PC-3 (cell line): ENCODE measurements at regions not wholly inside any gene's neighbourhood (a gene's known extent, or its start where the extent isn't known, plus 50 kb on each side); places are given as distances from the start of the nearest gene placed in this dataset.
A peak's percentile ranks its signal among the peaks of the same experiment; 100 is the strongest.

ENCODE experiments used
- ATAC-seq: fragments of 200-7000 bp; cut with Tn5 transposase; 2 replicates; pipeline ENCODE4 v1.9.1; 2020; ENCODE audit warnings: mild to moderate bottlenecking, moderate library complexity
- BruUV-seq: library from RNA; stranded (reverse); fragments of 400-500 nt; replicated peaks from 2 replicates; lab custom pipeline; 2021; lab: Mats Ljungman, UMichigan
- CTCF ChIA-PET: fragments of 300-600 bp; sonication (Branson Sonifier 250); formaldehyde crosslinking; loops from one replicate; lab custom pipeline; 2022; ENCODE audit warnings: antibody characterized with exemption; lab: Charles Lee
- POLR2A ChIA-PET: fragments of 300-600 bp; sonication (Branson Sonifier 250); formaldehyde crosslinking; loops from one replicate; lab custom pipeline; 2022; ENCODE audit warnings: antibody characterized with exemption; ENCODE audit not compliant: unreplicated experiment; lab: Charles Lee
- DNase-seq: peaks from one replicate; pipeline ENCODE4 v3.0.0-alpha.2; 2015
- H2AFZ ChIP-seq: fragments of 300-600 bp; sonication (generic); 2 replicates; pipeline ENCODE4 v1.6.0; 2016; ENCODE audit warnings: antibody characterized with exemption, low read length
- H3F3A ChIP-seq: fragments of 300-600 bp; sonication (generic); one replicate; pipeline ENCODE4 v1.6.0; 2017; ENCODE audit warnings: antibody characterized with exemption, low read length, control low read depth, mild to moderate bottlenecking; ENCODE audit not compliant: unreplicated experiment
- H3K27ac ChIP-seq: fragments of 300-600 bp; sonication (generic); 2 replicates; pipeline ENCODE4 v1.5.1; 2016; ENCODE audit warnings: mild to moderate bottlenecking, low read length
- H3K27me3 ChIP-seq: fragments of 300-600 bp; sonication (generic); 2 replicates; pipeline ENCODE4 v1.6.1; 2016; ENCODE audit warnings: low read length, mixed read lengths
- H3K36me3 ChIP-seq: fragments of 300-600 bp; sonication (generic); 2 replicates; pipeline ENCODE4 v1.6.1; 2016; ENCODE audit warnings: low read depth, mixed run types, low read length, mixed read lengths
- H3K4me1 ChIP-seq: fragments of 300-600 bp; sonication (generic); 2 replicates; pipeline ENCODE4 v1.5.1; 2016; ENCODE audit warnings: low read length; ENCODE audit not compliant: insufficient read depth
- H3K4me2 ChIP-seq: fragments of 300-600 bp; sonication (generic); 2 replicates; pipeline ENCODE4 v1.6.0; 2016; ENCODE audit warnings: low read length
- H3K4me3 ChIP-seq: fragments of 300-600 bp; sonication (generic); 2 replicates; pipeline ENCODE4 v1.5.1; 2016; ENCODE audit warnings: mild to moderate bottlenecking, low read length, mixed read lengths
- H3K79me2 ChIP-seq: fragments of 300-600 bp; sonication (generic); 2 replicates; pipeline ENCODE4 v1.6.1; 2017; ENCODE audit warnings: low read length, mixed read lengths
- H3K9ac ChIP-seq: fragments of 300-600 bp; sonication (generic); 2 replicates; pipeline ENCODE4 v1.6.0; 2016; ENCODE audit warnings: mild to moderate bottlenecking, low read length
- H3K9me2 ChIP-seq: fragments of 300-600 bp; sonication (generic); replicated peaks from 2 replicates; pipeline ENCODE4 v1.6.1; 2016; ENCODE audit warnings: mixed run types, low read length, mixed read lengths
- H3K9me3 ChIP-seq: fragments of 300-600 bp; sonication (generic); 2 replicates; pipeline ENCODE4 v1.6.1; 2016; ENCODE audit warnings: low read length, mixed read lengths
- H4K20me1 ChIP-seq: fragments of 300-600 bp; sonication (generic); 2 replicates; pipeline ENCODE4 v1.6.1; 2016; ENCODE audit warnings: low read length, mixed read lengths
- CTCF ChIP-seq: fragments of 300-600 bp; sonication (generic); conservative IDR thresholded peaks from 2 replicates; pipeline ENCODE4 v1.5.1; 2017; ENCODE audit warnings: antibody characterized with exemption, low read depth, mild to moderate bottlenecking, low read length
- EZH2 ChIP-seq: fragments of 300-600 bp; sonication (generic); IDR thresholded peaks from one replicate; pipeline ENCODE4 v1.6.1; 2017; ENCODE audit warnings: antibody characterized with exemption, mild to moderate bottlenecking, low read length; ENCODE audit not compliant: unreplicated experiment
- EZH2phosphoT487 ChIP-seq: fragments of 300-600 bp; sonication (generic); IDR thresholded peaks from 2 replicates; pipeline ENCODE4 v1.6.1; 2018; ENCODE audit warnings: mild to moderate bottlenecking, antibody characterized with exemption, low read length, borderline replicate concordance
- intact Hi-C: fragments of 100-400 bp; cut with micrococcal nuclease; formaldehyde crosslinking; loops from 2 replicates; pipeline ENCODE4 v1.9.0; 2023

GRCh38 chr3:96266395-96267190, 547.8 kb upstream of the EPHA6 start:
- peak overlapping the region; percentile 30; the same call in 1 of the 2 replicates for H3K4me2 ChIP-seq
- BruUV-seq, result no TSS peak

DNA sequence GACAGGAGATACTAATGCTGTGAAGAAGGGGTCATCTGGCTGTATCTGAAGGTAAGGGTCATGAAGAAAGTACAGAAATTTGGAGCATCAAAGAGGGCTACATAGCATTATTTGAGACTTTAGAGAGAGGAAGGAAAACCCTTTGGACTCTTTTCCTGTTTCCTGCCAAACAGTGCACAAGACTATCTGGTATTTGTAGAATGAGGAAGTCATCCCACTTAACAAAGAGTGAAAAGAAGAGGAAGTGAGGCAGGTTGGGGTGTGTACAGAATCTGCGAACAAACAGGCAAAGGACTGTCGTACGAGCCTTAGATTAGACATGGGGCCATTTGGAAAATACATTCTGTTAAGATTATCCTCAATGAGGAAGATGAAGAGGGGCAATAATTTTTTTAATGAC, 546.8 kb upstream of the EPHA6 start:
- H3K36me3 ChIP-seq, result no peaks in the 10 kb centered on the region
- no peak overlapping the region for H3K4me2 ChIP-seq
- no peak for TF ChIP-seq EZH2
- TF ChIP-seq EZH2phosphoT487, result no peak
- TF ChIP-seq CTCF, result no peak
- no peak overlapping the region for H2AFZ ChIP-seq
- no peaks in the 10 kb centered on the region for H3F3A ChIP-seq
- no peaks in the 10 kb centered on the region for H4K20me1 ChIP-seq
- H3K4me1 ChIP-seq, result peaks cover 18% of the 10 kb centered on the region; the same call in 1 of the 2 replicates
- H3K27me3 ChIP-seq, result no peaks in the 10 kb centered on the region
- ChIA-PET POLR2A (no interaction called here), CTCF (interaction anchor here (0.6 kb wide), 1 partner anchor 192 kb away, joined by 4 read pairs; no protein-coding TSS in a partner anchor)
- no peaks in the 10 kb centered on the region for H3K9me2 ChIP-seq
- H3K9me3 ChIP-seq, result peaks cover 6% of the 10 kb centered on the region; the same call in 1 of the 2 replicates
- ATAC-seq (peak; percentile 42; the same call in 1 of the 2 replicates), DNase-seq (peak; percentile 31)
- no TSS peak for BruUV-seq
- H3K79me2 ChIP-seq, result no peaks in the 10 kb centered on the region
- H3K9ac ChIP-seq, result no peak overlapping the region
- no peak overlapping the region for H3K27ac ChIP-seq
- H3K4me3 ChIP-seq, result no peak overlapping the region
- intact Hi-C loops, result no loop called here

More at GRCh38 chr3:96266395-96267190, 547.8 kb upstream of the EPHA6 start:
- DNase-seq, result peak; percentile 68
- Histone ChIP-seq H3F3A (no peaks in the 10 kb centered on the region), H2AFZ (no peak overlapping the region), H3K4me1 (peaks cover 18% of the 10 kb centered on the region; the same call in 1 of the 2 replicates), H3K27me3 (no peaks in the 10 kb centered on the region), H3K9ac (no peak overlapping the region), H3K79me2 (no peaks in the 10 kb centered on the region), H3K9me3 (peaks cover 6% of the 10 kb centered on the region; the same call in 1 of the 2 replicates), H3K27ac (no peak overlapping the region), H3K9me2 (no peaks in the 10 kb centered on the region), H3K36me3 (no peaks in the 10 kb centered on the region), H3K4me3 (no peak overlapping the region), H4K20me1 (no peaks in the 10 kb centered on the region)
- POLR2A ChIA-PET, result no interaction called here
- TF ChIP-seq CTCF (no peak), EZH2phosphoT487 (no peak), EZH2 (no peak)
- intact Hi-C loops, result no loop called here
- CTCF ChIA-PET, result no interaction called here
- ATAC-seq, result peak; percentile 95

- Histone ChIP-seq H2AFZ (no peak overlapping the region), H3K9me2 (no peaks in the 10 kb centered on the region), H3K27me3 (no peaks in the 10 kb centered on the region), H3K4me1 (no peaks in the 10 kb centered on the region), H3K79me2 (no peaks in the 10 kb centered on the region), H3K9me3 (no peaks in the 10 kb centered on the region), H3K4me3 (no peak overlapping the region), H3K4me2 (no peak overlapping the region), H3K27ac (no peak overlapping the region), H4K20me1 (no peaks in the 10 kb centered on the region), H3K36me3 (no peaks in the 10 kb centered on the region), H3K9ac (no peak overlapping the region), H3F3A (no peaks in the 10 kb centered on the region)
- POLR2A ChIA-PET, result interaction anchor here (0.6 kb wide), 1 partner anchor 148 kb away, joined by 3 read pairs; no protein-coding TSS in a partner anchor
- no peak for ATAC-seq
- CTCF ChIA-PET, result no interaction called here
- intact Hi-C loops, result no loop called here
- TF ChIP-seq EZH2, result no peak
- no peak for TF ChIP-seq EZH2phosphoT487
- TF ChIP-seq CTCF, result no peak
- no TSS peak for BruUV-seq
- no peak for DNase-seq
These were observed 520.3 kb upstream of the EPHA6 start for GRCh38 chr3:96294143-96294542.
